Smooth muscle cell (in vitro differentiated cells): ENCODE measurements at regions not wholly inside any gene's neighbourhood (a gene's known extent, or its start where the extent isn't known, plus 50 kb on each side); places are given as distances from the start of the nearest gene placed in this dataset.
"Not testable (repeated sequence)": the region's sequence is repeated elsewhere in the genome, so short reads cannot be mapped to it uniquely, and the experiment has no call there.

Source experiments
- DNase-seq: peaks from one replicate; lab custom pipeline; 2025; ENCODE audit not compliant: unreplicated experiment; lab: John Stamatoyannopoulos, UW
- H2AFZ ChIP-seq: fragments of 200-600 bp; sonication (generic); 2 replicates; pipeline ENCODE4 v1.6.0; 2016; ENCODE audit warnings: antibody characterized with exemption, low read depth, mild to moderate bottlenecking
- H3F3A ChIP-seq: fragments of 200-600 bp; sonication (generic); 2 replicates; pipeline ENCODE4 v1.6.0; 2017; ENCODE audit warnings: antibody characterized with exemption, low read depth
- H3K27ac ChIP-seq: fragments of 200-600 bp; sonication (generic); 2 replicates; pipeline ENCODE4 v1.5.1; 2016; ENCODE audit warnings: low read depth, mild to moderate bottlenecking
- H3K27me3 ChIP-seq: fragments of 200-600 bp; sonication (generic); 2 replicates; pipeline ENCODE4 v1.6.1; 2016; ENCODE audit warnings: low read depth, mild to moderate bottlenecking
- H3K36me3 ChIP-seq: fragments of 200-600 bp; sonication (generic); 2 replicates; pipeline ENCODE4 v1.5.1; 2016; ENCODE audit warnings: low read depth
- H3K4me1 ChIP-seq: fragments of 200-600 bp; sonication (generic); 2 replicates; pipeline ENCODE4 v1.5.1; 2016; ENCODE audit warnings: low read depth
- H3K4me2 ChIP-seq: fragments of 200-600 bp; sonication (generic); 2 replicates; pipeline ENCODE4 v1.6.0; 2016; ENCODE audit warnings: mild to moderate bottlenecking
- H3K4me3 ChIP-seq: fragments of 200-600 bp; sonication (generic); 2 replicates; pipeline ENCODE4 v1.5.1; 2016; ENCODE audit warnings: mild to moderate bottlenecking
- H3K79me2 ChIP-seq: fragments of 200-600 bp; sonication (generic); 2 replicates; pipeline ENCODE4 v1.6.0; 2016; ENCODE audit warnings: low read depth, mild to moderate bottlenecking
- H3K9ac ChIP-seq: fragments of 200-600 bp; sonication (generic); 2 replicates; pipeline ENCODE4 v1.6.0; 2016; ENCODE audit warnings: low read depth
- H3K9me3 ChIP-seq: fragments of 200-600 bp; sonication (generic); replicated peaks from 2 replicates; pipeline ENCODE4 v1.5.1; 2016; ENCODE audit warnings: low read depth
- H4K20me1 ChIP-seq: fragments of 200-600 bp; sonication (generic); 2 replicates; pipeline ENCODE4 v1.6.0; 2016; ENCODE audit warnings: low read depth
- WGBS: methylation state at CpG from one replicate; pipeline ENCODE4 v1.1.7; 2016; ENCODE audit warnings: low lambda C conversion rate; 5-methylcytosine and 5-hydroxymethylcytosine counted together
- TF ChIP-seq, protein P1 (sequence below): fragments of 200-600 bp; sonication (generic); IDR thresholded peaks from 2 replicates; pipeline ENCODE4 v1.5.1; 2017; ENCODE audit warnings: borderline replicate concordance, mild to moderate bottlenecking, antibody characterized with exemption; ENCODE audit not compliant: insufficient read depth, poor library complexity, severe bottlenecking

DNA sequence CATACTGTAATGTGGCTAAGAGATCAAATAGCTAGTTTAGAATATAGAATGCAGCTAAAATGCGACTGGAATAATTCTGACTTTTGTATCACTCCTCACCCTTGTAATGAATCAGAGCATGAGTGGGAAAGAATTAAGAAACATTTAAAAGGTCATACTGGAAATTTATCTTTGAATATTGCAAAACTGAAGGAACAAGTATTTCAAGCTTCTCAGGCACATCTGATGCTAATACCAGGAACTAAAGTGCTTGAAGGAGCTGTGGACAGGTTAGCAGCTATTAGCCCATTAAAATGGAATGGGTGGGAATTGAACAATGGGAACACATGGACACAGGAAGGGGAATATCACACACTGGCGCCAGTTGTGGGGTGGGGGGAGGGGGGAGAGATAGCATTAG, 144.2 kb upstream of the ZNF91 start:
- 60% methylated on average over 2 of the region's 2 CpGs for WGBS
- H3K9ac ChIP-seq, result no peak overlapping the region
- no peaks in the 10 kb centered on the region for H3K9me3 ChIP-seq
- no peaks in the 10 kb centered on the region for H3K27me3 ChIP-seq
- no peaks in the 10 kb centered on the region for H3K79me2 ChIP-seq
- TF ChIP-seq, protein P1, sequence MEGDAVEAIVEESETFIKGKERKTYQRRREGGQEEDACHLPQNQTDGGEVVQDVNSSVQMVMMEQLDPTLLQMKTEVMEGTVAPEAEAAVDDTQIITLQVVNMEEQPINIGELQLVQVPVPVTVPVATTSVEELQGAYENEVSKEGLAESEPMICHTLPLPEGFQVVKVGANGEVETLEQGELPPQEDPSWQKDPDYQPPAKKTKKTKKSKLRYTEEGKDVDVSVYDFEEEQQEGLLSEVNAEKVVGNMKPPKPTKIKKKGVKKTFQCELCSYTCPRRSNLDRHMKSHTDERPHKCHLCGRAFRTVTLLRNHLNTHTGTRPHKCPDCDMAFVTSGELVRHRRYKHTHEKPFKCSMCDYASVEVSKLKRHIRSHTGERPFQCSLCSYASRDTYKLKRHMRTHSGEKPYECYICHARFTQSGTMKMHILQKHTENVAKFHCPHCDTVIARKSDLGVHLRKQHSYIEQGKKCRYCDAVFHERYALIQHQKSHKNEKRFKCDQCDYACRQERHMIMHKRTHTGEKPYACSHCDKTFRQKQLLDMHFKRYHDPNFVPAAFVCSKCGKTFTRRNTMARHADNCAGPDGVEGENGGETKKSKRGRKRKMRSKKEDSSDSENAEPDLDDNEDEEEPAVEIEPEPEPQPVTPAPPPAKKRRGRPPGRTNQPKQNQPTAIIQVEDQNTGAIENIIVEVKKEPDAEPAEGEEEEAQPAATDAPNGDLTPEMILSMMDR, result no peak
- H3K4me1 ChIP-seq, result no peaks in the 10 kb centered on the region
- H3K4me2 ChIP-seq, result no peak overlapping the region
- H3K27ac ChIP-seq, result no peak overlapping the region
- no peak overlapping the region for H3K4me3 ChIP-seq
- H3K36me3 ChIP-seq, result no peaks in the 10 kb centered on the region
- no peaks in the 10 kb centered on the region for H4K20me1 ChIP-seq
- no peaks in the 10 kb centered on the region for H3F3A ChIP-seq
- no peak for DNase-seq
- no peak overlapping the region for H2AFZ ChIP-seq

DNA sequence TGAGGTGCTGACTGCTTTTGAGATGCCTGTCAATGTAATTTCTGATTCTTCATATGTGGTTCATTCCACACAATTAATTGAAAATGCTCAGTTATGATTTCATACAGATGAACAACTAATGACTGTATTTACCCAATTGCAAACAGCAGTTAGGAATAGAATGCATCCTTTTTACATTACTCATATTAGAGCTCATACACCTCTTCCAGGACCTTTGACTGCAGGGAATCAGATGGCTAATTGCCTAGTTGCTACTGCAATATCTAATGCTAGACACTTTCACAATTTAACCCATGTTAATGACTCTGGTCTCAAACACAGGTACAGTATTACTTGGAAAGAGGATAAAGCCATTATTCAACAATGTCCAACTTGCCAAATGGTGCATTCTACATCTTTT, 141.9 kb upstream of the ZNF91 start:
- H3K9me3 ChIP-seq, H2AFZ ChIP-seq, H3K4me1 ChIP-seq, H3K27ac ChIP-seq, H3K9ac ChIP-seq, H3K4me3 ChIP-seq, H3K79me2 ChIP-seq, H4K20me1 ChIP-seq, H3K4me2 ChIP-seq, DNase-seq, H3F3A ChIP-seq, H3K36me3 ChIP-seq, H3K27me3 ChIP-seq: not testable (repeated sequence)

DNA sequence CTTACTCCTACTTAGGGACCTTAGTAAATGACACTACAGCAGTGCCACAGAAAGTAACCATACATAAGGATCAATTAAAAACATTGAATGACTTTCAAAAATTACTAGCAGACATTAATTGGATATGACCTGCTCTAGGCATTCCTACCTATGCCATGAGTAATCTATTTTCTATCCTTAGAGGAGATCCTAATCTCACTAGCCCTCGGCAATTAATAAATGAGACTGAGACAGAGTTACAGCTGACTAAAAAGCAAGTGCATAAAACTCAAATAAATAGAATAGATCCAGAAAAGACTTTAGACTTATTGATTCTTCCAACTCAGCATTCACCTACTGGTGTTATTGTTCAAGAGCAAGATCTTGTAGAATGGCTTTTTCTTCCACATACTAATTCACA, 141.1 kb upstream of the ZNF91 start:
- not testable (repeated sequence) for DNase-seq, H3F3A ChIP-seq, H3K79me2 ChIP-seq, H3K36me3 ChIP-seq, H3K27me3 ChIP-seq, H3K9me3 ChIP-seq, H3K4me3 ChIP-seq, H3K4me1 ChIP-seq, H3K27ac ChIP-seq, H4K20me1 ChIP-seq, H2AFZ ChIP-seq, H3K9ac ChIP-seq, H3K4me2 ChIP-seq
- WGBS, result 67% methylated on average over 1 of the region's 1 CpG

DNA sequence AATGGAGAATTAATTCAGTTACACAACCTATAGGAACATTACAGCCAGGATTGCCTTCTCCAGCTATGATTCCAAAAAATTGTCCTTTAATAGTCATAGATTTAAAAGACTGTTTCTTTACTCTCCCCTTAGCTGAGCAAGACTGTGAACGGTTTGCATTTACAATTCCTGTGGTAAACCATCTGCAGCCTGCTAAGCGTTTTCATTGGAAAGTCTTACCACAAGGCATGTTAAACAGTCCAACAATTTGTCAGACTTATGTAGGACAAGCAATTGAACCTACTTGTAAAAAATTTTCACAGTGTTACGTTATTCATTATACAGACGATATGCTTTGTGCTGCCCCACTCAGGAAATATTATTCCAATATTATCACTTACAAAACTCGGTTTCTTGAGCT, 140.6 kb upstream of the ZNF91 start:
- not testable (repeated sequence) for H3F3A ChIP-seq, H4K20me1 ChIP-seq, H3K9me3 ChIP-seq, H3K4me1 ChIP-seq, H3K27me3 ChIP-seq, H3K4me2 ChIP-seq, H2AFZ ChIP-seq, H3K27ac ChIP-seq, DNase-seq, H3K4me3 ChIP-seq, H3K9ac ChIP-seq, H3K36me3 ChIP-seq, H3K79me2 ChIP-seq
- 63% methylated on average over 5 of the region's 5 CpGs for WGBS

DNA sequence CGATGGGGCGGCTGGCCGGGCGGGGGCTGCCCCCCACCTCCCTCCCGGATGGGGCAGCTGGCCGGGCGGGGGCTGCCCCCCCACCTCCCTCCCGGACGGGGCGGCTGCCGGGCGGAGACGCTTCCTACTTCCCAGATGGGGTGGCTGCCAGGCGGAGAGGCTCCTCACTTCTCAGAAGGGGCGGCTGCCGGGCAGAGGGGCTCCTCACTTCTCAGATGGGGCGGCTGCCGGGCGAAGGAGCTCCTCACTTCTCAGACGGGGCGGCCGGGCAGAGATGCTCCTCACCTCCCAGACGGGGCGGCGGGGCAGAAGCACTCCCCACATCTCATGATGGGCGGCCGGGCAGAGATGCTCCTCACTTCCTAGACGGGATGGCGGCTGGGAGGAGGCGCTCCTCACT, 138.2 kb upstream of the ZNF91 start:
- WGBS, result 90% methylated on average over 16 of the region's 30 CpGs
- not testable (repeated sequence) for H3K27ac ChIP-seq, H2AFZ ChIP-seq, H3K27me3 ChIP-seq, H3F3A ChIP-seq, H3K36me3 ChIP-seq, H4K20me1 ChIP-seq, H3K79me2 ChIP-seq, H3K9ac ChIP-seq, DNase-seq, H3K4me2 ChIP-seq, H3K4me3 ChIP-seq, H3K9me3 ChIP-seq, H3K4me1 ChIP-seq

DNA sequence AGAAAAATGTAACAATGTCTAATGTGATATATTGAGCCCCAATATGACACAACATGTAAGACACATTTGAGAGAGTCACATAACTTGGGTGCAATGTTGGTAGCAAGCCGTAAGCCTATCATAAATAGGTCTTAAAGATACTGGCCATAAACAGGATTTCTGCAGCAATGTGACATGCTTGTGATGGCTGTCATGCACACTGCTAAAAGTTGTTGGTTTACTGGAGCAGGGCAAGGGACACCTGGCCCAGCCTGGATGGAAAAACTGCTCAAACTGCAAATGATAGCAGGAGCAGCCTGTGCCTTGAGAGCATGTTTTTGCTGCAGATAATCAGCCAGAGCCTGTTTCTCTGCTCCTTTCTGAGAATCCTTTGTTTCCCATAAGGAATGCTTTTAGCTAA, 136.7 kb upstream of the ZNF91 start:
- no peaks in the 10 kb centered on the region for H3K79me2 ChIP-seq
- no peak overlapping the region for H3K4me3 ChIP-seq

More for the DNA sequence above, 136.7 kb upstream of the ZNF91 start:
- Histone ChIP-seq H3K4me1 (no peaks in the 10 kb centered on the region), H3K27me3 (no peaks in the 10 kb centered on the region), H3K27ac (no peak overlapping the region), H3K9me3 (no peaks in the 10 kb centered on the region), H3K9ac (no peak overlapping the region), H3K4me2 (no peak overlapping the region), H3F3A (no peaks in the 10 kb centered on the region), H2AFZ (no peak overlapping the region), H4K20me1 (no peaks in the 10 kb centered on the region), H3K36me3 (no peaks in the 10 kb centered on the region)
- no peak for DNase-seq
- 97% methylated on average over 1 of the region's 1 CpG for WGBS
- TF ChIP-seq, protein P1, result no peak
